ENCODE measurements at regions not wholly inside any gene's neighbourhood (a gene's known extent, or its start where the extent isn't known, plus 50 kb on each side); places are given as distances from the start of the nearest gene placed in this dataset.

- no peaks in the 10 kb centered on the region for H3K4me1 ChIP-seq (ENCODE audit: control insufficient read depth in 3 of 3, insufficient read depth in 2 of 3, low read depth in 1 of 3, low read length in 2 of 3)
- no peak overlapping the region for H3K4me3 ChIP-seq (ENCODE audit: low read depth in 1 of 3, low read length in 3 of 3)
- WGBS, 3 donors, result 0 to 56% (median 11%) methylated on average over 1 of the region's 1 CpG
- no peak overlapping the region for H3K27ac ChIP-seq (ENCODE audit: low read depth in 1 of 3, low read length in 2 of 3)
- DNase-seq (peak; percentile 14 to 27), FAIRE-seq (peak; percentile 65)
- H3K9me3 ChIP-seq (ENCODE audit: control insufficient read depth in 2 of 2, insufficient read depth in 1 of 2, low read depth in 1 of 2, low read length in 1 of 2), result no peaks in the 10 kb centered on the region
- H3K36me3 ChIP-seq (ENCODE audit: control insufficient read depth in 3 of 3, insufficient read depth in 2 of 3, low read depth in 1 of 3, low read length in 3 of 3), result no peaks in the 10 kb centered on the region
- H3K27me3 ChIP-seq (ENCODE audit: control insufficient read depth in 3 of 3, insufficient read depth in 3 of 3, low read length in 3 of 3), result no peaks in the 10 kb centered on the region
These were observed 72.3 kb upstream of the TNMD start for GRCh38 chrX:100512471-100512870.

- no peaks in the 10 kb centered on the region for H3K36me3 ChIP-seq (ENCODE audit: control insufficient read depth in 3 of 3, insufficient read depth in 2 of 3, low read depth in 1 of 3, low read length in 3 of 3)
- no peak overlapping the region for H3K4me3 ChIP-seq (ENCODE audit: low read depth in 1 of 3, low read length in 3 of 3)
- DNase-seq (peak; percentile 64 to 74), FAIRE-seq (no peak)
- WGBS, 3 donors, result 7 to 52% (median 25%) methylated on average over 6 of the region's 6 CpGs
- H3K4me1 ChIP-seq (ENCODE audit: control insufficient read depth in 3 of 3, insufficient read depth in 2 of 3, low read depth in 1 of 3, low read length in 2 of 3), result peaks cover 0 to 11% (median 0%) of the 10 kb centered on the region in 3 donors
- peak overlapping the region; percentile 78 to 93 (median 83) for H3K27ac ChIP-seq (ENCODE audit: low read depth in 1 of 3, low read length in 2 of 3)
- H3K27me3 ChIP-seq (ENCODE audit: control insufficient read depth in 3 of 3, insufficient read depth in 3 of 3, low read length in 3 of 3), result no peaks in the 10 kb centered on the region
- H3K9me3 ChIP-seq (ENCODE audit: control insufficient read depth in 2 of 2, insufficient read depth in 1 of 2, low read depth in 1 of 2, low read length in 1 of 2), result no peaks in the 10 kb centered on the region
These were observed 84.7 kb upstream of the PCDH19 start for GRCh38 chrX:100494646-100495370.

GRCh38 chrX:100491174-100491573 is 81.1 kb upstream of the PCDH19 start:
- no peak overlapping the region for H3K4me3 ChIP-seq (ENCODE audit: low read depth in 1 of 3, low read length in 3 of 3)
- H3K27me3 ChIP-seq (ENCODE audit: control insufficient read depth in 3 of 3, insufficient read depth in 3 of 3, low read length in 3 of 3), result no peaks in the 10 kb centered on the region
- DNase-seq, result peak; percentile 1 to 27
- no peak overlapping the region for H3K27ac ChIP-seq (ENCODE audit: low read depth in 1 of 3, low read length in 2 of 3)
- peaks cover 0 to 11% (median 0%) of the 10 kb centered on the region in 3 donors for H3K4me1 ChIP-seq (ENCODE audit: control insufficient read depth in 3 of 3, insufficient read depth in 2 of 3, low read depth in 1 of 3, low read length in 2 of 3)
- 47 to 84% (median 70%) methylated on average over 1 of the region's 1 CpG for WGBS, 3 donors
- no peaks in the 10 kb centered on the region for H3K36me3 ChIP-seq (ENCODE audit: control insufficient read depth in 3 of 3, insufficient read depth in 2 of 3, low read depth in 1 of 3, low read length in 3 of 3)
- no peak for FAIRE-seq
- H3K9me3 ChIP-seq (ENCODE audit: control insufficient read depth in 2 of 2, insufficient read depth in 1 of 2, low read depth in 1 of 2, low read length in 1 of 2), result no peaks in the 10 kb centered on the region

GRCh38 chrX:100487795-100488194 is 77.7 kb upstream of the PCDH19 start:
- Histone ChIP-seq H3K9me3 (ENCODE audit: control insufficient read depth in 2 of 2, insufficient read depth in 1 of 2, low read depth in 1 of 2, low read length in 1 of 2) (no peaks in the 10 kb centered on the region), H3K27me3 (ENCODE audit: control insufficient read depth in 3 of 3, insufficient read depth in 3 of 3, low read length in 3 of 3) (no peaks in the 10 kb centered on the region), H3K4me1 (ENCODE audit: control insufficient read depth in 3 of 3, insufficient read depth in 2 of 3, low read depth in 1 of 3, low read length in 2 of 3) (no peaks in the 10 kb centered on the region), H3K36me3 (ENCODE audit: control insufficient read depth in 3 of 3, insufficient read depth in 2 of 3, low read depth in 1 of 3, low read length in 3 of 3) (no peaks in the 10 kb centered on the region), H3K4me3 (ENCODE audit: low read depth in 1 of 3, low read length in 3 of 3) (no peak overlapping the region), H3K27ac (ENCODE audit: low read depth in 1 of 3, low read length in 2 of 3) (no peak overlapping the region)
- 65 to 75% (median 66%) methylated on average over 3 of the region's 3 CpGs for WGBS, 3 donors
- no peak for FAIRE-seq
- no peak for DNase-seq

- WGBS, 3 donors, result 53 to 73% (median 69%) methylated on average over 1 of the region's 1 CpG
- FAIRE-seq, result no peak
These were observed 74.9 kb upstream of the PCDH19 start for GRCh38 chrX:100484971-100485370.

GRCh38 chrX:100479329-100479728 is 69.3 kb upstream of the PCDH19 start:
- no peak for FAIRE-seq
- no peaks in the 10 kb centered on the region for H3K4me1 ChIP-seq (ENCODE audit: control insufficient read depth in 3 of 3, insufficient read depth in 2 of 3, low read depth in 1 of 3, low read length in 2 of 3)
- no peaks in the 10 kb centered on the region for H3K36me3 ChIP-seq (ENCODE audit: control insufficient read depth in 3 of 3, insufficient read depth in 2 of 3, low read depth in 1 of 3, low read length in 3 of 3)
- WGBS, 3 donors, result 42 to 53% (median 50%) methylated on average over 1 of the region's 1 CpG
- no peaks in the 10 kb centered on the region for H3K9me3 ChIP-seq (ENCODE audit: control insufficient read depth in 2 of 2, insufficient read depth in 1 of 2, low read depth in 1 of 2, low read length in 1 of 2)
- no peak for DNase-seq
- H3K27ac ChIP-seq (ENCODE audit: low read depth in 1 of 3, low read length in 2 of 3), result no peak overlapping the region
- no peak overlapping the region for H3K4me3 ChIP-seq (ENCODE audit: low read depth in 1 of 3, low read length in 3 of 3)
- H3K27me3 ChIP-seq (ENCODE audit: control insufficient read depth in 3 of 3, insufficient read depth in 3 of 3, low read length in 3 of 3), result no peaks in the 10 kb centered on the region

More at GRCh38 chrX:100484971-100485370, 74.9 kb upstream of the PCDH19 start:
- H3K27me3 ChIP-seq (ENCODE audit: control insufficient read depth in 3 of 3, insufficient read depth in 3 of 3, low read length in 3 of 3), result no peaks in the 10 kb centered on the region
- H3K9me3 ChIP-seq (ENCODE audit: control insufficient read depth in 2 of 2, insufficient read depth in 1 of 2, low read depth in 1 of 2, low read length in 1 of 2), result no peaks in the 10 kb centered on the region
- DNase-seq, result no peak
- no peak overlapping the region for H3K27ac ChIP-seq (ENCODE audit: low read depth in 1 of 3, low read length in 2 of 3)
- no peaks in the 10 kb centered on the region for H3K4me1 ChIP-seq (ENCODE audit: control insufficient read depth in 3 of 3, insufficient read depth in 2 of 3, low read depth in 1 of 3, low read length in 2 of 3)
- no peaks in the 10 kb centered on the region for H3K36me3 ChIP-seq (ENCODE audit: control insufficient read depth in 3 of 3, insufficient read depth in 2 of 3, low read depth in 1 of 3, low read length in 3 of 3)
- H3K4me3 ChIP-seq (ENCODE audit: low read depth in 1 of 3, low read length in 3 of 3), result no peak overlapping the region

GRCh38 chrX:100478714-100479306 is 68.7 kb upstream of the PCDH19 start:
- no peaks in the 10 kb centered on the region for H3K4me1 ChIP-seq (ENCODE audit: control insufficient read depth in 3 of 3, insufficient read depth in 2 of 3, low read depth in 1 of 3, low read length in 2 of 3)
- H3K27me3 ChIP-seq (ENCODE audit: control insufficient read depth in 3 of 3, insufficient read depth in 3 of 3, low read length in 3 of 3), result no peaks in the 10 kb centered on the region
- DNase-seq (no peak), FAIRE-seq (no peak)
- H3K36me3 ChIP-seq (ENCODE audit: control insufficient read depth in 3 of 3, insufficient read depth in 2 of 3, low read depth in 1 of 3, low read length in 3 of 3), result no peaks in the 10 kb centered on the region
- no peak overlapping the region for H3K4me3 ChIP-seq (ENCODE audit: low read depth in 1 of 3, low read length in 3 of 3)
- H3K9me3 ChIP-seq (ENCODE audit: control insufficient read depth in 2 of 2, insufficient read depth in 1 of 2, low read depth in 1 of 2, low read length in 1 of 2), result no peaks in the 10 kb centered on the region
- no peak overlapping the region for H3K27ac ChIP-seq (ENCODE audit: low read depth in 1 of 3, low read length in 2 of 3)
- WGBS, 3 donors, result 70 to 90% (median 83%) methylated on average over 1 of the region's 1 CpG

- no peaks in the 10 kb centered on the region for H3K36me3 ChIP-seq (ENCODE audit: control insufficient read depth in 3 of 3, insufficient read depth in 2 of 3, low read depth in 1 of 3, low read length in 3 of 3)
- no peaks in the 10 kb centered on the region for H3K4me1 ChIP-seq (ENCODE audit: control insufficient read depth in 3 of 3, insufficient read depth in 2 of 3, low read depth in 1 of 3, low read length in 2 of 3)
- no peaks in the 10 kb centered on the region for H3K9me3 ChIP-seq (ENCODE audit: control insufficient read depth in 2 of 2, insufficient read depth in 1 of 2, low read depth in 1 of 2, low read length in 1 of 2)
- H3K4me3 ChIP-seq (ENCODE audit: low read depth in 1 of 3, low read length in 3 of 3), result no peak overlapping the region
- no peaks in the 10 kb centered on the region for H3K27me3 ChIP-seq (ENCODE audit: control insufficient read depth in 3 of 3, insufficient read depth in 3 of 3, low read length in 3 of 3)
- FAIRE-seq (no peak), DNase-seq (no peak)
- 42 to 55% (median 50%) methylated on average over 4 of the region's 4 CpGs for WGBS, 3 donors
- no peak overlapping the region for H3K27ac ChIP-seq (ENCODE audit: low read depth in 1 of 3, low read length in 2 of 3)
These were observed 67.9 kb upstream of the PCDH19 start for GRCh38 chrX:100477958-100478357.
